Fibroblast of villous mesenchyme (primary cell): ENCODE measurements at regions not wholly inside any gene's neighbourhood (a gene's known extent, or its start where the extent isn't known, plus 50 kb on each side); places are given as distances from the start of the nearest gene placed in this dataset.
"Not testable (repeated sequence)": the region's sequence is repeated elsewhere in the genome, so short reads cannot be mapped to it uniquely, and the experiment has no call there.

ENCODE experiments used
- DNase-seq: peaks from one replicate; pipeline ENCODE4 v3.0.0-alpha.2; 2010; ENCODE audit warnings: low read depth
- H3K4me3 ChIP-seq: 2 replicates; pipeline ENCODE4 v1.5.1; 2011; ENCODE audit warnings: low read depth, mild to moderate bottlenecking, low read length
- TF ChIP-seq, protein P1 (sequence below): IDR thresholded peaks from 2 replicates; pipeline ENCODE4 v1.5.1; 2012; ENCODE audit warnings: low read depth, mild to moderate bottlenecking, low read length; ENCODE audit not compliant: insufficient read depth

DNA sequence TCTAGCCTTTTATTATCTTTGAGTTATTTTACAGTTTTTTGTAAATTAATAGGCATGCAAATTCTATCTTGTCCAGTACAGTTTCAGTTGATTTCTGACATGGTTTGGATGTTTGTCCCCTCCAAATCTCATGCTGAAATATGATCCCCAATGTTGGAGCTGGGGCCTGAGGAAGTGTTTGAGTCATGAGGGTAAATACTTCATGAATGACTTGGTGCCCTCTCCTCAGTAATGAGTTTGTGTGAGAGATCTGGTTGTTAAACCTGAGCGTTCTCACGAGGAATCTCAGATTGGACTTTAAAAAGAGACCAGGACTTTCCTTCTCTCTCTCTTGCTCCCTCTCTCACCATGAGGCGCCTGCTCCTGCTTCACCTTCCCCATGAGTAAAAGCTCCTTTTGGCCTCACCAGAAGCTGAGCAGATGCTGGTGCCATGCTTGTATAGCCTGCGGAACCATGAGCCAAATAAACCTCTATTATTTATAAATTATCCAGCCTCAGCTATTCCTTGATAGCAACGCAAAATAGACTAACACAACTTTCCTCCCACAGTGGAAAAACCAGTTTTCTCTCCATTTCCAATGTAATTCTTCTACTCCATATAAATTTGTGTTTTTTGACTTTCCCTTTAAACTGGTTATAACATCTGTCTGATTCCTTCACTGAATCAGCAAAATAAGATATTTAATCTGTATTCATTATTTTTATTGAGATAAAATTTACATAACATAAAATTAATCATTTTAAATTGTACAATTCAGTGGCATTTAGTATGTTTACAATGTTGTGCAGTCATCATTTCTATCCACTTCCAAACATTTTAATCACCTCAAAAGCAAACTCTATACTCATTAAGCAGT lies 78.7 kb upstream of the PRSS16 start:
- TF ChIP-seq, protein P1, sequence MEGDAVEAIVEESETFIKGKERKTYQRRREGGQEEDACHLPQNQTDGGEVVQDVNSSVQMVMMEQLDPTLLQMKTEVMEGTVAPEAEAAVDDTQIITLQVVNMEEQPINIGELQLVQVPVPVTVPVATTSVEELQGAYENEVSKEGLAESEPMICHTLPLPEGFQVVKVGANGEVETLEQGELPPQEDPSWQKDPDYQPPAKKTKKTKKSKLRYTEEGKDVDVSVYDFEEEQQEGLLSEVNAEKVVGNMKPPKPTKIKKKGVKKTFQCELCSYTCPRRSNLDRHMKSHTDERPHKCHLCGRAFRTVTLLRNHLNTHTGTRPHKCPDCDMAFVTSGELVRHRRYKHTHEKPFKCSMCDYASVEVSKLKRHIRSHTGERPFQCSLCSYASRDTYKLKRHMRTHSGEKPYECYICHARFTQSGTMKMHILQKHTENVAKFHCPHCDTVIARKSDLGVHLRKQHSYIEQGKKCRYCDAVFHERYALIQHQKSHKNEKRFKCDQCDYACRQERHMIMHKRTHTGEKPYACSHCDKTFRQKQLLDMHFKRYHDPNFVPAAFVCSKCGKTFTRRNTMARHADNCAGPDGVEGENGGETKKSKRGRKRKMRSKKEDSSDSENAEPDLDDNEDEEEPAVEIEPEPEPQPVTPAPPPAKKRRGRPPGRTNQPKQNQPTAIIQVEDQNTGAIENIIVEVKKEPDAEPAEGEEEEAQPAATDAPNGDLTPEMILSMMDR = no peak
- no peak overlapping the region for H3K4me3 ChIP-seq

DNA sequence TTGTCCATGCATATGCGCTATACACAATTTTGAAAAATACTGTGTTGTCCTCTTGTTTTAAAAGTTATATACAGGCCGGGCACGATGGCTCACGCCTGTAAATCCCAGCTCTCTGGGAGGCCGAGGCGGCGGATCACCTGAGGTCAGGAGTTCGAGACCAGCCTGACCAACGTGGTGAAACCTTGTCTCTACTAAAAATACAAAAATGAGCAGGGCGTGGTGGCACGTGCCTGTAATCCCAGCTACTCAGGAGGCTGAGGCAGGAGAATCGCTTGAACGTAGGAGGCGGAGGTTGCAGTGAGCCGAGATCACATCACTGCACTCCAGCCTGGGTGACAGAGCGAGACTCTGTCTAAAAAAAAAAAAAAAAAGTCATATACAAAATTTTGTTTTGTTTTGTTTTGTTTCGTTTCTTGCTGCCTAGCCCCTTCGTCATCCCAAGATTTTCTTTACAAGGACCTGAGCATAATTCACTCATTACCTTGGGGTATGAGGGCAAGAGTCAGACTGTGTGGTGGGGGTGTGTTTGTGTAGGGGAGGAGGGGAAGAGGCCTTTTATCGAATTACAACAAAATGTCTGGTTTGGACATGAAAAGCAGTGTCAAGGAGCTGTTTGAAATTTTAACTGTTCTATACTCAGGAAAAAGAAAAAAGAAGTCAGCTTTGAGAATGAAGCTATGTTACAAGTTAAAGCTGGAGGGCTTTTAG lies 74.8 kb upstream of the PRSS16 start:
- not testable (repeated sequence) for DNase-seq, H3K4me3 ChIP-seq

More for the DNA sequence above, 78.7 kb upstream of the PRSS16 start:
- DNase-seq = peak; percentile 76

DNA sequence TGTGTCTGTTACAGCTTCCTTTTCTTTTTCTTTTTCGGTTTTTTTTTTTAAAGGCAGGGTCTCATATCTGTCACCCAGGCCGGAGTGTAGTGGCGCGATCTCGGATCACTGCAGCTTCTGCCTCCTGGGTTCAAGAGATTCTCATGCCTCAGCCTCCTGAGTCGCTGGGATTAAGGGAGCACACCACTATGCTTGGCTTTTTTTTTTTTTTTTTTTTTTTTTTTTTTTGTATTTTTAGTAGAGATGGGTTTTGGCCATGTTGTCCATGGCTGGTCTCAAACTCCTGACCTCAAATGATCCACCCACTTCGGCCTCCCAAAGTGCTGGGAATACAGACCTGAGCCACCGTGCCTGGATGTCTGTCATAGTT lies 74.3 kb upstream of the PRSS16 start:
- DNase-seq = not testable (repeated sequence)

DNA sequence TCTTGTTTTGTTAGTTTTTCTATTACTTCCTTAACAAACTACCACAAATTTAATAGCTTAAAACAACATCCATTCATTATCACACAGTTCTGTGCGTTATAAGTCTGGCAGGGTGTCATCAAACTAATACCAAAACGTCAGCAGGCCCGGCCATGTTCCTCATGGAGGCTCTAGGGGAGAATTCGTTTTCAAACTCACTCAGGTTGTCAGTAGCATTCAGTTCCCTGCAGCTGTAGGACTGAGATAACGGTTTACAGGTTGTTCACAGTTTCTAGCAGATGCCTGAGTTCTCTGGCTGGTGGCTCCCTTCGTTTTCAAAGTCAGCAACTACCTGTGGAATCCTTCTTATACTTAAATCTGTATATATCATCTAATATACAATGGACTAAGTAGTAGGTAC lies 72.5 kb upstream of the PRSS16 start:
- TF ChIP-seq, protein P1 = no peak
- H3K4me3 ChIP-seq = no peak overlapping the region
- DNase-seq = no peak

More for the DNA sequence above, 74.3 kb upstream of the PRSS16 start:
- not testable (repeated sequence) for H3K4me3 ChIP-seq

DNA sequence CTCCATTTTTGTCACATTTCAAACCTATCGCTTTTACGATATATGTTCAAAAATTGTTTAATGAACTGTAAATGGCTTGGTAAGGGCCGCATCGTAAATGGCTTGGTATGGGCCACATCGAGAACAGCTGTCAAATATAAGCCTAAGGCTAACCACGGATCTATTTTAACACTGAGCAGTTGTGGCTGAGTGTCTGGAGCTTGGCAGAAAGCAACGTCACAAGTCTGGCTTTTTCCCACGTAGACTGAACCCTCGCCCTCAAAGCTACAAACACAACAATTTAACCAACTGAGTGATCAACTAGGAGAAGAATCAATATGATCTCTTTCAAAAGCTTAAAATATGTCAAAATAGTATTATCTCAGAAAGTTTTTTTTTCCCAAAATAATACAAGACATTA lies 71.4 kb upstream of the PRSS16 start:
- DNase-seq = peak; percentile 84
- TF ChIP-seq, protein P1 = no peak
- peak overlapping the region; percentile 81 for H3K4me3 ChIP-seq

DNA sequence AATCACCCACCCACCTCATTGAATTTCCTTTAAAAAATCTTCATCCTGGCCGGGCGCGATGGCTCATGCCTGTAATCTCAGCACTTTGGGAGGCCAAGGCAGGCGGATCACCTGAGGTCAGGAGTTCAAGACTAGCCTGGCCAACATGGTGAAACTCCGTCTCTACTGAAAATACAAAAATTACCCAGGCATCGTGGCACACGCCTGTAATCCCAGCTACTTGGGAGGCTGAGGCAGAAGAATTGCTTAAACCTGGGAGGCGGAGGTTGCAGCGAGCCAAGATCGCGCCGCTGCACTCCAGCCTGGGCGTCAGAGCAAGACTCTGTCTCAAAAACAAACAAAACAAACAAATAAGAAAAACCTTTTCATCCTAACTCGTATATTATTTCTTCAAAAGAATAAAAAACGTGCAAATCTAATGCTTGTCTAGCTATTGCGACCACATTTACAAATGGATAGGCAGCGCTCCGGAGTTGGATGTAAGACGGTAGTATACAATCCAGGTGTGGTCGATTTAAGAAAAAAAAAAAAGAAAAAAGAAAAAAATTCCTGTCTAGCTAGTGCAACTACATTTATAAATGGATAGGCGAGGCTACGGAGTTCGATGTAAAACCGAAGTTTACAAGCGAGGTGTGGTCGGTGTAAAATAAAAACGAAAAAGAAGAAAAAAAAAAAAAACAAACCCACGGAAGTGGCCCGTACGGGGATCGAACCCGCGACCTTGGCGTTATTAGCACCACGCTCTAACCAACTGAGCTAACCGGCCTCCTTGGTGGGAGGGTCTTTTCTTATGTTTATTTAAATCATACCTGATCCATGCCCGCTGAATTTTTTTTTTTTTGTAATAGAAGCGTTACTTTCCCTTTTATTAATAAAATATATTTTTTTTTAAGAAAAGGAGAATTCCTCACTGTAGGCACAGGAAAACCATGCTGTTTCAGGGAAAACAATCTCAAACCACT lies 70.7 kb upstream of the PRSS16 start:
- TF ChIP-seq, protein P1 = no peak
- H3K4me3 ChIP-seq = peak overlapping the region; percentile 81
- DNase-seq = peak; percentile 53

DNA sequence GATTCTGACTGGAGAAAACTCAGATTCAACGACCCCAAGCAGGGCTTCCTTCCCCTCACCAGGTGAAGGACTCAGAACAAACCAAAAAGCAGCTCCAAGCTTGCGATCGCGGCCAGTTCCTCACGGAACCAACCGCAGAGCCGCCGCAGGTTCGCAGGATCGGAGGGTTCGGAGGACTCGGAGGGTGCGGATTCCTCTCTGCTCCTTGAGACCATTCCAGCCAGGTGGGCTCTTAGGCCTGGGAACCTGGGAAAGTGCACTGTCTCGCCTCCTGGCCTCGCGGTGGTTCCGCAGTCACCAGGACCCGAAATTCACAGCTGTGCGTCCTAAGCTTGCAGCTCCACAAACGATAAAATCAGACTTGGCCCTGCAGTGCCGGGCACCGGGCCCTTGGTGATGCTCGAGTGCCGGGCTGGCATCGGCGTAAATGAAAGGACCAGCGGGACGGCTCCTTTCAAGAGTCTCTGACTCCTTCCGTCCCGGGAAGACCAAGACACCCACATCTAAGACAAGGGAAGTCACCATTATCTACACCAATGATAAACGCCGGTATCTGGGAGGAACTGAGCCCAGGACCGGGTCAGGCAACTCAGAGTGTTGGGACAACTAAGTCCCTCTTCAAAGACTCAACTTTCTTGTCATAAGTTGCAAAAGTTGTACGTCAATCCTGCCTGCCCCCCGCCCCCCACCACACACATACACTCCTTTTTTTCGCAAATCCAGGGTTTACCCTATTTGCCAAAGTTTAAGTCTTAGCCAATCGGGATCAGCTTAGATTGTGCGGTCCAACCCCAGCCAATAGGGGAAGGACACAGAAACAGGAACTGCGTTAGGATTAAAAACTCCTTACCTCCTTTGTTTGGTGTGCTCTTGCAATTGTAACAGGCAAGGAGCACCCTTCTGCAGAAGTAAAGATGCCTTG lies 69.8 kb upstream of the PRSS16 start:
- peak; percentile 90 for DNase-seq
- TF ChIP-seq, protein P1 = peak; percentile 39
- peak overlapping the region; percentile 81 for H3K4me3 ChIP-seq
